Smooth muscle cell (in vitro differentiated cells): ENCODE measurements at regions not wholly inside any gene's neighbourhood (a gene's known extent, or its start where the extent isn't known, plus 50 kb on each side); places are given as distances from the start of the nearest gene placed in this dataset.
A peak's percentile ranks its signal among the peaks of the same experiment; 100 is the strongest.

Experiments
- DNase-seq: peaks from one replicate; lab custom pipeline; 2025; ENCODE audit not compliant: unreplicated experiment; lab: John Stamatoyannopoulos, UW
- H2AFZ ChIP-seq: fragments of 200-600 bp; sonication (generic); 2 replicates; pipeline ENCODE4 v1.6.0; 2016; ENCODE audit warnings: antibody characterized with exemption, low read depth, mild to moderate bottlenecking
- H3F3A ChIP-seq: fragments of 200-600 bp; sonication (generic); 2 replicates; pipeline ENCODE4 v1.6.0; 2017; ENCODE audit warnings: antibody characterized with exemption, low read depth
- H3K27ac ChIP-seq: fragments of 200-600 bp; sonication (generic); 2 replicates; pipeline ENCODE4 v1.5.1; 2016; ENCODE audit warnings: low read depth, mild to moderate bottlenecking
- H3K27me3 ChIP-seq: fragments of 200-600 bp; sonication (generic); 2 replicates; pipeline ENCODE4 v1.6.1; 2016; ENCODE audit warnings: low read depth, mild to moderate bottlenecking
- H3K36me3 ChIP-seq: fragments of 200-600 bp; sonication (generic); 2 replicates; pipeline ENCODE4 v1.5.1; 2016; ENCODE audit warnings: low read depth
- H3K4me1 ChIP-seq: fragments of 200-600 bp; sonication (generic); 2 replicates; pipeline ENCODE4 v1.5.1; 2016; ENCODE audit warnings: low read depth
- H3K4me2 ChIP-seq: fragments of 200-600 bp; sonication (generic); 2 replicates; pipeline ENCODE4 v1.6.0; 2016; ENCODE audit warnings: mild to moderate bottlenecking
- H3K4me3 ChIP-seq: fragments of 200-600 bp; sonication (generic); 2 replicates; pipeline ENCODE4 v1.5.1; 2016; ENCODE audit warnings: mild to moderate bottlenecking
- H3K79me2 ChIP-seq: fragments of 200-600 bp; sonication (generic); 2 replicates; pipeline ENCODE4 v1.6.0; 2016; ENCODE audit warnings: low read depth, mild to moderate bottlenecking
- H3K9ac ChIP-seq: fragments of 200-600 bp; sonication (generic); 2 replicates; pipeline ENCODE4 v1.6.0; 2016; ENCODE audit warnings: low read depth
- H3K9me3 ChIP-seq: fragments of 200-600 bp; sonication (generic); replicated peaks from 2 replicates; pipeline ENCODE4 v1.5.1; 2016; ENCODE audit warnings: low read depth
- H4K20me1 ChIP-seq: fragments of 200-600 bp; sonication (generic); 2 replicates; pipeline ENCODE4 v1.6.0; 2016; ENCODE audit warnings: low read depth
- CTCF ChIP-seq: fragments of 200-600 bp; sonication (generic); IDR thresholded peaks from 2 replicates; pipeline ENCODE4 v1.5.1; 2017; ENCODE audit warnings: borderline replicate concordance, mild to moderate bottlenecking, antibody characterized with exemption; ENCODE audit not compliant: insufficient read depth, poor library complexity, severe bottlenecking
- WGBS: methylation state at CpG from one replicate; pipeline ENCODE4 v1.1.7; 2016; ENCODE audit warnings: low lambda C conversion rate; 5-methylcytosine and 5-hydroxymethylcytosine counted together

GRCh38 chr17:69729944-69730343 is 315.4 kb downstream of the MAP2K6 start:
- Histone ChIP-seq H3K79me2 (no peaks in the 10 kb centered on the region), H3K4me1 (peaks cover 14% of the 10 kb centered on the region), H3K36me3 (no peaks in the 10 kb centered on the region), H3K27ac (no peak overlapping the region), H3K4me3 (no peak overlapping the region), H2AFZ (no peak overlapping the region), H3K27me3 (no peaks in the 10 kb centered on the region), H3K9ac (no peak overlapping the region), H4K20me1 (no peaks in the 10 kb centered on the region), H3K9me3 (no peaks in the 10 kb centered on the region), H3F3A (peaks cover 20% of the 10 kb centered on the region), H3K4me2 (no peak overlapping the region)
- no peak for DNase-seq
- no peak for TF ChIP-seq CTCF

- Histone ChIP-seq H3K4me2 (peak overlapping the region; percentile 62), H2AFZ (peak overlapping the region; percentile 53)
Observed at GRCh38 chr17:69732272-69732918, 317.9 kb downstream of the MAP2K6 start.

GRCh38 chr17:69733171-69734012 is 318.9 kb downstream of the MAP2K6 start:
- peaks cover 22% of the 10 kb centered on the region for H3F3A ChIP-seq
- no peaks in the 10 kb centered on the region for H3K79me2 ChIP-seq
- 57% methylated on average over 3 of the region's 3 CpGs for WGBS
- H3K9me3 ChIP-seq = no peaks in the 10 kb centered on the region
- no peak overlapping the region for H3K9ac ChIP-seq
- no peak for TF ChIP-seq CTCF
- no peak overlapping the region for H2AFZ ChIP-seq
- peak overlapping the region; percentile 87 for H3K27ac ChIP-seq
- DNase-seq = no peak
- peaks cover 14% of the 10 kb centered on the region for H3K4me1 ChIP-seq
- peak overlapping the region; percentile 62 for H3K4me2 ChIP-seq
- no peak overlapping the region for H3K4me3 ChIP-seq
- no peaks in the 10 kb centered on the region for H3K27me3 ChIP-seq
- no peaks in the 10 kb centered on the region for H4K20me1 ChIP-seq
- H3K36me3 ChIP-seq = no peaks in the 10 kb centered on the region

More at GRCh38 chr17:69732272-69732918, 317.9 kb downstream of the MAP2K6 start:
- DNase-seq = no peak
- no peak for TF ChIP-seq CTCF
- peaks cover 22% of the 10 kb centered on the region for H3F3A ChIP-seq
- H3K27me3 ChIP-seq = no peaks in the 10 kb centered on the region
- no peaks in the 10 kb centered on the region for H3K9me3 ChIP-seq
- peak overlapping the region; percentile 87 for H3K27ac ChIP-seq
- WGBS = 70% methylated on average over 3 of the region's 3 CpGs
- H4K20me1 ChIP-seq = no peaks in the 10 kb centered on the region
- no peaks in the 10 kb centered on the region for H3K79me2 ChIP-seq
- H3K4me1 ChIP-seq = peaks cover 14% of the 10 kb centered on the region
- H3K36me3 ChIP-seq = no peaks in the 10 kb centered on the region
- no peak overlapping the region for H3K9ac ChIP-seq
- no peak overlapping the region for H3K4me3 ChIP-seq
